ENCODE measurements at regions not wholly inside any gene's neighbourhood (a gene's known extent, or its start where the extent isn't known, plus 50 kb on each side); places are given as distances from the start of the nearest gene placed in this dataset.

GRCh38 chr1:213871179-213871578 is 116.6 kb upstream of the PROX1 start:
- Histone ChIP-seq H3K27me3 (no peaks in the 10 kb centered on the region), H3K4me1 (no peaks in the 10 kb centered on the region), H3K9me3 (no peaks in the 10 kb centered on the region), H3K36me3 (no peaks in the 10 kb centered on the region), H3K4me3 (no peak overlapping the region), H3K27ac (no peak overlapping the region)
- no peak for TF ChIP-seq CTCF (IDR thresholded peaks at IDR 0.05)
- TF ChIP-seq POLR2A (IDR thresholded peaks at IDR 0.05): no peak
- TF ChIP-seq POLR2AphosphoS5 (IDR thresholded peaks at IDR 0.05): no peak
- intact Hi-C loops (cut with DNase I; ENCODE audit: low total_unique reads): no loop called here
- DNase-seq (ENCODE audit: low spot score in 2 of 2): no peak

- no peak for TF ChIP-seq POLR2AphosphoS5 (IDR thresholded peaks at IDR 0.05)
- no peak for TF ChIP-seq POLR2A (IDR thresholded peaks at IDR 0.05)
- no peak for TF ChIP-seq CTCF (IDR thresholded peaks at IDR 0.05)
- DNase-seq (ENCODE audit: low spot score in 2 of 2): no peak
Observed at GRCh38 chr1:213874789-213875188, 113.0 kb upstream of the PROX1 start.

GRCh38 chr1:213876531-213876930 is 111.2 kb upstream of the PROX1 start:
- DNase-seq (ENCODE audit: low spot score in 2 of 2): no peak
- Histone ChIP-seq H3K9me3 (no peaks in the 10 kb centered on the region), H3K36me3 (no peaks in the 10 kb centered on the region), H3K4me3 (no peak overlapping the region), H3K27me3 (no peaks in the 10 kb centered on the region), H3K4me1 (no peaks in the 10 kb centered on the region), H3K27ac (no peak overlapping the region)
- TF ChIP-seq POLR2AphosphoS5 (IDR thresholded peaks at IDR 0.05): no peak
- TF ChIP-seq CTCF (IDR thresholded peaks at IDR 0.05): no peak
- TF ChIP-seq POLR2A (IDR thresholded peaks at IDR 0.05): no peak
- intact Hi-C loops (cut with DNase I; ENCODE audit: low total_unique reads): no loop called here

More at GRCh38 chr1:213874789-213875188, 113.0 kb upstream of the PROX1 start:
- Histone ChIP-seq H3K36me3 (no peaks in the 10 kb centered on the region), H3K4me1 (no peaks in the 10 kb centered on the region), H3K4me3 (no peak overlapping the region), H3K9me3 (no peaks in the 10 kb centered on the region), H3K27ac (no peak overlapping the region), H3K27me3 (no peaks in the 10 kb centered on the region)
- intact Hi-C loops (cut with DNase I; ENCODE audit: low total_unique reads): no loop called here

GRCh38 chr1:213883618-213884017 is 104.2 kb upstream of the PROX1 start:
- no peak for TF ChIP-seq POLR2AphosphoS5 (IDR thresholded peaks at IDR 0.05)
- TF ChIP-seq POLR2A (IDR thresholded peaks at IDR 0.05): no peak
- no peak for TF ChIP-seq CTCF (IDR thresholded peaks at IDR 0.05)
- Histone ChIP-seq H3K36me3 (no peaks in the 10 kb centered on the region), H3K9me3 (no peaks in the 10 kb centered on the region), H3K4me1 (no peaks in the 10 kb centered on the region), H3K4me3 (no peak overlapping the region), H3K27ac (no peak overlapping the region), H3K27me3 (no peaks in the 10 kb centered on the region)
- no peak for DNase-seq (ENCODE audit: low spot score in 2 of 2)
- intact Hi-C loops (cut with DNase I; ENCODE audit: low total_unique reads): no loop called here

GRCh38 chr1:213884402-213884801 is 103.4 kb upstream of the PROX1 start:
- no peak for TF ChIP-seq POLR2AphosphoS5 (IDR thresholded peaks at IDR 0.05)
- TF ChIP-seq CTCF (IDR thresholded peaks at IDR 0.05): no peak
- TF ChIP-seq POLR2A (IDR thresholded peaks at IDR 0.05): no peak
- H3K36me3 ChIP-seq: no peaks in the 10 kb centered on the region
- H3K4me3 ChIP-seq: no peak overlapping the region
- intact Hi-C loops (cut with DNase I; ENCODE audit: low total_unique reads): no loop called here
- no peaks in the 10 kb centered on the region for H3K27me3 ChIP-seq
- no peaks in the 10 kb centered on the region for H3K9me3 ChIP-seq
- DNase-seq (ENCODE audit: low spot score in 2 of 2): no peak
- no peaks in the 10 kb centered on the region for H3K4me1 ChIP-seq
- H3K27ac ChIP-seq: no peak overlapping the region
